ENCODE measurements at regions not wholly inside any gene's neighbourhood (a gene's known extent, or its start where the extent isn't known, plus 50 kb on each side); places are given as distances from the start of the nearest gene placed in this dataset.

DNA sequence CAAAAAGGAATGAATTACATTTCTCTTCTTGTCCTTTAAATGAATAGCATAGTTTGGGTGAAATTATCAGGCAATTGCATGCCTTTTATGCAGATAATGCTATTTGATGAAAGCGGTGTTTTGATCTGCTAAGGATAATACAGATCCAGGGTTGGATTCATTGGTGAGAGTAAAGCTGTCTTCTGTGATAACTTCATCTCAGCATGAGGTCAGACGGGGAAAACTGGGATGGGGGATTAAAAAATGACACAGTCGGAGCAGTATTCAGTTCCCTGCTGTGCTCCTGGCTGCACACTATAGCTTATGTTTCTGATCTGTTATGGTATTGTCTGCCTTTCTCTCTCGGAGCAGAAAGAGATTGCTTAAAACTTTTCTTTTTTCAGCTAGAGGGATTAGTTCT is 105.9 kb upstream of the TENM3 start:
- no peak for DNase-seq (ENCODE audit: low spot score)

DNA sequence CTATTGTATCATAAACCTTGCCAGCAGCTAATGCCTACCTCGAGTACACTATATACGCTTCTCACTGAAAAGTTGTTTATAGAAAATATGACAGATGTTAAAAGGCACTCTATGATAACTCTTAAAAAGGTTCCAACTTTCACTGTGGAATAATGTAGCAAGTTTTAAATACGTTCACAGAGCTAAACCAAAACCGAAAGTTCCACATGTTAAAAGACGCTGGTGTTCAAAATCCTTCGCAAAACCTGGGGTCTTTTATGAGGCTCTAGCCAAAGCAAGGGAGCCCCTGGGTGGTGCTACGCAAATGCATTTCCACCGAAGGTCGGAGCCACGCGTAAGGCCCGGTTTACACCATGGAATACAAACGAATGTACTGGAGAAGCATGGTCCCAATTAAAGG is 103.7 kb upstream of the TENM3 start:
- no peak for DNase-seq (ENCODE audit: low spot score)

DNA sequence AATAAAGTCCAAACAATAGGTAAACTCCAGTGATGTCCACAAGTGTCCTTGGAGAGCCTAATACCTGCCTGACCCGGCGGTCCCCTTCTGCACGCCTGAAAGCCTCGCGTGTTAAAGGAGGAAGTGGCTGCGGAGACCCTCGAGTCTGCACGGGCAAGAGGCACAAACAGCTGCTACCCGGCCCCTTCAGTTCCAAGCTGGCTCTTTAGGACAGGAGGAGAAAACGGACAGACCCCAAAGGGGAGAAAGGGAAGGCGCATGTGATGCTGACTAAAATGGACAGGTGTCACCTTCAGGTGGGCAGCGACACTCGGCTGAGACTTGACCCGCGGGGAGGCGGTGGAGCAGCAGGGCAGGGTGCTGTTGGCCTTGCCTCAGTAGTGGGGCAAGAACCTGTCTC is 102.7 kb upstream of the TENM3 start:
- DNase-seq (ENCODE audit: low spot score): no peak

GRCh38 chr4:182141061-182141460 is 102.1 kb upstream of the TENM3 start:
- DNase-seq (ENCODE audit: low spot score): no peak

DNA sequence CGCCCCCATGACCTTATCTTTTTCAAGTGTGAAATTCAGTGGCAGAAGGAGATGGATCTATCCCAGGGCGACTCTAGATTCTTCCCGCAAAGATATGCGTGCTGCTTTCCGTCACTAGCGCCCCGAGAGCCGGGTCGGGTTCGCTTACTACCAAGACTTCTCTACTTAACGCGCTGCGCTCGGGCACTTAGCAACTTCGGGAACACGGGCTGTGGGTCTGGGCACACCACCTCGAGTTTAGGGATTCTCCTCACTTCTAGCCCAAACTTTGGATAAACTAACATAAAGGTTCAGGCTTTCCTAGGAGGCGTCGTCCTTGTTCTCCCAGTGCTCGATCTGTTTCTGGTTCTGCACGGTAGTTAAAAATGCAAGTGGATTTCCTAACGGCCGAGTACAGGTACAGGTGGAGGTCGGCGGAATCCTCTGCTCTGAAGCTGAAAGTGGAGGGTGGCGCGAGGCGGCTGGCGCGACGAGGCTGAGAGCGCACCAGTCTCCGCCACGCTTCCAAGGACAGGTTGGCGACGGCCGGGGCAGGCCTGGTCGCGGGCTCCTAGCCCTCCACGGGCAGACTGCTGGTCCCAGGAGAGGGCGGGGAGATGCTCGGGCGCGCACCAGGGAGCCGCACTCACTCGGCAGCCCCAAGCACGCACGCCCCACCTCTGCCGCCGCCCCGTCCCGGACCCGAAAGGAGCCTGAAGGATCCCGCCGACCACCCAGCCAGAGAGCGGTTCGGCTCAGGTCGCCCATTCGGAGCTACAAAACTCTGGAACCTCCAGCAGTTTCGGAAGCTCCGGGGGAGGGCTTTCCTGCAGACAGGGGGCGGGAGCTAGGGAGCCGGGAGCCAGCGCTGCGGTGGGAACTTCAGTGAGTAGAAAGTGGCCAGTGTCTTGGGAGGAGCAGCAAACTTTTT is 100.8 kb upstream of the TENM3 start:
- no peak for DNase-seq (ENCODE audit: low spot score)

- peak; percentile 17 for DNase-seq (ENCODE audit: low spot score)
Observed at GRCh38 chr4:182143086-182143821, 99.9 kb upstream of the TENM3 start.

- peak; percentile 75 for DNase-seq (ENCODE audit: low spot score)
Observed at GRCh38 chr4:182143822-182144625, 99.2 kb upstream of the TENM3 start.

- DNase-seq (ENCODE audit: low spot score): no peak
Observed at GRCh38 chr4:182144626-182145333, 98.4 kb upstream of the TENM3 start.

DNA sequence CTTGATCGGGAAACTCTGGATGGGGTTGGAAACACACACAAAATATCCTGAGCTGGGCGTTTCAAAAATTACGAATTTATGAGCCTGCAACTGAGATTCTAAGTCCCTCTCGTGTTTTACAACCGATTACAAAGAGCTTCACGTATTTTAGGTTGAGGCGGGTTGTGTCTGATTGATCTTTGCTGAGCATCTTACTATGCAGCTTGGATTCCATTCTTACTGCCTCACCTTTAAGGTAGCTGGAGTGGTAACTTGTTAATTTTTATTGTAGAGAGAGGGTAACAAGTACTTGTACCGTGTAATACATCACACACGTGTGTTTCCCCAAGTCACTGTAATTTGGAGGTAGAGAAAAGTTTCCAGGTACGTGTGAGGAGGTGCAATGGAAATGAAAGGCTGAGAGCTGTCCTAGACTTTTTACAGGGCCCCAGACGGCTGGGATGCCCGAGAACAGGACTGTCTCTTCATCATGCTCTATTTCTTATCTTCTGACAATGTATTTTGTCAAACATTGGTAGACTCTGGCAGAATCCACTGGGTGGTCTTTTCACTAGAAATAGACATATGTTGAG is 97.8 kb upstream of the TENM3 start:
- peak; percentile 13 for DNase-seq (ENCODE audit: low spot score)

DNA sequence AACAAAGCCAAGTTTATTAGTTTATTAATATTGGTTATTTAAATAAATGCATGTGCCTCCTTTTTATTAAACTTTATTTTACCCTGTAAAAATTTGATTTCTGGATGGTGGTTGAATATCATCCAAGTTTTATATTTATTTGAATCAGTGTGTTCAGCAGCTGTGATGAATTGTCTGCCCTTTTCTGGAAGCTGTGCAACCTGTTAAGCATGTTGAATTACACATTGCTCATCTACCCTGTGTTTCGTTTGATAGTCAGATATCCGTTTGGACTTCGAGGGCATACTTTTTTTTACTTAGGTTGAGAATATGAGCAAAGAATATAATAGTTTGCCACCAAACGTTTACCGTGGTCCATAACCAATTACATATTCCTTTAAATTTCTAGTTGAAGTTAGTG is 95.8 kb upstream of the TENM3 start:
- DNase-seq (ENCODE audit: low spot score): no peak

- no peak for DNase-seq (ENCODE audit: low spot score)
Observed at GRCh38 chr4:182150645-182151044, 92.6 kb upstream of the TENM3 start.

DNA sequence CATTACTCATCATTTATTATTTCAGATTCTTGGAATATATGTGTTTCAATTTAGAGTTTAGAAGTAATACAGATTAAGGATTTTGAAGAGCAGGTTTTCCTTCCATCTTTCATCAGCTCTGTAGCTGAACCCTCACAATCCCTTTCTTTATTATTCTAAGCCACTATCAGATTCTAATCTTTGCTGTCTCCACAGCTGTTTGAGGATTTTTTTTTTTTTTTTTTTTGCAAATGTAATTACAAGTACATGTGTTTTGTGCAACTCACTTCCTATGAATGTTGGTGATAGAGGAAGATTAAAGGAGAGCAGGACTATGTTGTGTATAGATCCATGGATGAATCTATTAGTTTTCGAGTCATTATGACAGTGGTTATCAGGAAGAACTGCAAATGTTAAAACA is 87.4 kb upstream of the TENM3 start:
- DNase-seq (ENCODE audit: low spot score): no peak

DNA sequence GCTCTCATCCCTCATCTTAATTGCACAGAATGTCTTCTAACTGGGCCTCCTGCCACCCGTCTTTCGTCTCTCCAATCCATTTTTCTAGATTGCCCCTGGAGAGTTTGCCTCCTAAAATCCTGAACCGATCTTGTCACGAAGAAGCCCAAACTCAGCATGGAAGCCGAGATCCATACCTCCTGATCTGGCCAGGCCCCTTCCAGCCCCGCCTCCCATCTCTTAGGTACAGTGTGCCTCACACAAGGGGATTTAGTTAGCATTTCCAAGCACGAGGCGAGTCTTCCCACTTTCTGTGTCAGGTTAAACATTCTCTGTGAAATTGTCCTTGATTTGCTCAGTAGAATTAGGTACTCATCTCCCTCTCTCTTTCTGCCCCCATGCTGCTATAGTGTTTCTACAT is 80.0 kb upstream of the TENM3 start:
- DNase-seq (ENCODE audit: low spot score): no peak

GRCh38 chr4:182169572-182169971 is 73.6 kb upstream of the TENM3 start:
- no peak for DNase-seq (ENCODE audit: low spot score)

DNA sequence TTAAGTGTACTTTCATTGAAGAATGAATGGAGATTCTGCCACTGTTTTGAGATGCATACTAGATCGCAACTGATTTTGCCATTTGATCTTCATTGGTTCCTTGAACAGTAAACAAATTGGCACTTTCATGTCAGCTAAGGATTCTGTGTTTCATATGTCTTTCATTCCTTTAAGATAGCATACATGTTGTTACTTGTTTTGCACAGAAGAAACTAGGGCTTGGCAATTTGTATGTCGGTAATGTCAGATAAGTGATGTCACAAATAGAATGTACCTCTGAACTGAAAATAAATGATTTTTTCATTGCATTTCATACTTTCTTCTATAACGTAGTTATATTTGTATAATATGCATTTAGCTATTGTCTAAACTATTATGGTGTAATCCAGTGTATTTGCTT is 73.2 kb upstream of the TENM3 start:
- DNase-seq (ENCODE audit: low spot score): no peak

DNA sequence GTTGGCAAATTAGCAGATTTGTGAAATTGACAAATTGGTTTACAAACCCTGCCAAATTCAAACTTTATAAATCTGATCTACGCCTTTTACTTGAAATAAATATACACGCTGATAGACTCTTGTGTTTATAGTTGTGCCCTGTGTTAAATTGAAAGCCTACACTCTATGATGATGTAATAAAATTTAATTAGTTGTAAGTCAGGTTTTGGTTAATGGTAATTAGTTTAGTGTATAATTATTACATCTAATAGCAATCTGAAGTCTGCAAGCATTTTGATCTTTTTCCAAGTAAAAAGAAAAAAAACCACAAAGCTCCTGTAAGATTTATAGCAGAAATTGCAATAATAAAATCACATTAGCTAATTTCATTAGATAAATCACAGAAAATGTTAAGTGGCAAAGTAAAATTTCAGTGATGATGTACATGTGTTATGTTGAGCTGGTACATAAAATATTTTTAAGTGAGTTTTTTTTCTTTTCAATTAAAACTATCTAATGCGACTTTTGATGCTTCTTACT is 72.7 kb upstream of the TENM3 start:
- DNase-seq (ENCODE audit: low spot score): no peak

- DNase-seq (ENCODE audit: low spot score): no peak
Observed at GRCh38 chr4:182174979-182175378, 68.2 kb upstream of the TENM3 start.

DNA sequence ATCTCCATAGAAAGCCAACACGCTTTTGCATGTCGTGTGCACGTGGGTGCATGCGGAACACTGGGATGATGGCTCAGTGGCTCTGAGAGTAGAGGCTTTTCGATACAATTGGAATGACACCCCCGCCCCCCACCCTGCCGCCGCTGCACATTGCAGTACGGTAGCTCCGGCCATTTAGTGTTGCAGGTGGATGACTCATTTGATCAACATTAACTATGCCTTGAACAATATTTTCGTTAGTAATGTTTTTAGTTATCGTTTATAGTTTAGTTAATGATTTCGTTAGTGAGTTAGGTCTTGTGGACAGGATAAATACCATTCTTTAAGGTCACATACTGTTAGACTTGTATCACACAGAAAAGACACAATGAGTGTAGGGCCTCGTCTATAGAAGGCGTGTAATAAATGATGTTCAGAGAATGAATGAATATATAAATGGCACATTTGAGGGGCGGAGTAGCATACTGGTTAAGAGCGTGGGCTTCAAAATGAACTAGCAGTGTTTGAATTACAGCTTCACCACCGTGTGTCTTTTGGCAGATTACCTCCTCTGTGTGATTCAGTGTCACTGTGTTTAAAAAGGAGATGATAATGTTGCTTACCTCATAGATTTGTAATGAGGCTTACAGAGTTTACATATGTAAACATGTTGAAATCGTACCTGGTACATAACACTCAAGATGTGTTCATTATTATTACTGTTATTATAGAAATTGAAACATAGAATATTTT is 67.2 kb upstream of the TENM3 start:
- no peak for DNase-seq (ENCODE audit: low spot score)

- peak; percentile 37 for DNase-seq (ENCODE audit: low spot score)
Observed at GRCh38 chr4:182177166-182177565, 66.0 kb upstream of the TENM3 start.

- DNase-seq (ENCODE audit: low spot score): peak; percentile 79
Observed at GRCh38 chr4:182179105-182179504, 64.1 kb upstream of the TENM3 start.
